HCT116 (cell line): ENCODE measurements at regions not wholly inside any gene's neighbourhood (a gene's known extent, or its start where the extent isn't known, plus 50 kb on each side); places are given as distances from the start of the nearest gene placed in this dataset.

Source experiments
- ATAC-seq: fragments of 200-7000 bp; cut with Tn5 transposase; 2 replicates; pipeline ENCODE4 v1.9.1; 2020; ENCODE audit warnings: mild to moderate bottlenecking, moderate library complexity
- BruUV-seq: library from RNA; stranded (reverse); fragments of 400-500 nt; replicated peaks from 2 replicates; lab custom pipeline; 2021; lab: Mats Ljungman, UMichigan
- CTCF ChIA-PET: fragments of 300-600 bp; sonication (Branson Sonifier 250); formaldehyde crosslinking; loops from one replicate; lab custom pipeline; 2021; ENCODE audit warnings: antibody characterized with exemption; lab: Charles Lee
- POLR2A ChIA-PET: fragments of 300-600, 350-600 bp; sonication (Branson Sonifier 250); formaldehyde crosslinking; loops from one replicate; lab custom pipeline; 2021; ENCODE audit warnings: antibody characterized with exemption; lab: Charles Lee
- RAD21 ChIA-PET, 2 experiments: fragments of 300-600 bp; sonication (Branson Sonifier 250); formaldehyde crosslinking; loops; one replicate each; lab custom pipeline; 2023; ENCODE audit warnings: low total read pairs in 2 of 2; ENCODE audit not compliant: uncharacterized antibody in 2 of 2, unreplicated experiment in 2 of 2, low non-redundant PET in 1 of 2; lab: Charles Lee
- DNase-seq: peaks from one replicate; pipeline ENCODE4 v3.0.0-alpha.2; 2010; ENCODE audit warnings: low read depth, low spot score
- H2AFZ ChIP-seq: fragments of 200-600 bp; shearing (Covaris generic), sonication (generic); 2 replicates; pipeline ENCODE4 v1.6.1; 2017; ENCODE audit warnings: low read depth, mixed run types, mixed read lengths, antibody characterized with exemption, low read length; ENCODE audit not compliant: poor library complexity, severe bottlenecking
- H3K27ac ChIP-seq: 2 replicates; pipeline ENCODE4 v1.5.1; 2012; ENCODE audit warnings: low read depth, low read length
- H3K27me3 ChIP-seq: fragments of 200-600 bp; sonication (generic); 2 replicates; pipeline ENCODE4 v1.6.1; 2016; ENCODE audit warnings: mixed run types, low read length, mixed read lengths; ENCODE audit not compliant: insufficient read depth
- H3K36me3 ChIP-seq, 2 experiments: fragments of 200-500 bp in 1 of 2; fragments of 200-600 bp in 1 of 2; sonication (Bioruptor generic) in 1 of 2; sonication (generic) in 1 of 2; 2 replicates each; pipeline versions ENCODE4 v1.5.1 to v1.6.1; 2014 to 2016; ENCODE audit warnings: low read length in 2 of 2, inconsistent platforms in 1 of 2, mixed read lengths in 1 of 2, mixed run types in 1 of 2; ENCODE audit not compliant: insufficient read depth in 2 of 2, control insufficient read depth in 1 of 2
- H3K4me1 ChIP-seq, 2 experiments: fragments of 200-600 bp in 1 of 2; sonication (generic) in 1 of 2; 2 replicates each; pipeline versions ENCODE4 v1.5.1 to v1.6.1; 2012 to 2017; ENCODE audit warnings: low read length in 2 of 2, inconsistent platforms in 1 of 2, mild to moderate bottlenecking in 1 of 2, mixed read lengths in 1 of 2, mixed run types in 1 of 2, moderate library complexity in 1 of 2; ENCODE audit not compliant: insufficient read depth in 2 of 2, control insufficient read depth in 1 of 2
- H3K4me2 ChIP-seq: fragments of 200-600 bp; sonication (generic); 2 replicates; pipeline ENCODE4 v1.6.1; 2017; ENCODE audit warnings: mixed run types, low read length, mixed read lengths
- H3K4me3 ChIP-seq, 2 experiments: fragments of 200-600 bp in 1 of 2; sonication (generic) in 1 of 2; replicated peaks in 1 of 2; 2 replicates each; pipeline ENCODE4 v1.5.1; 2011 to 2016; ENCODE audit warnings: low read length in 2 of 2, control low read depth in 1 of 2, low read depth in 1 of 2, mild to moderate bottlenecking in 1 of 2, mixed read lengths in 1 of 2, mixed run types in 1 of 2
- H3K79me2 ChIP-seq: fragments of 200-600 bp; sonication (generic); 2 replicates; pipeline ENCODE4 v1.6.1; 2017; ENCODE audit warnings: mild to moderate bottlenecking, mixed run types, low read length, moderate library complexity, mixed read lengths; ENCODE audit not compliant: insufficient read depth
- H3K9ac ChIP-seq: fragments of 200-600 bp; sonication (generic); 2 replicates; pipeline ENCODE4 v1.6.1; 2016; ENCODE audit warnings: low read length, mixed read lengths
- H3K9me2 ChIP-seq: fragments of 200-600 bp; sonication (generic), shearing (Covaris generic); 2 replicates; pipeline ENCODE4 v1.6.1; 2017; ENCODE audit warnings: mixed run types, mild to moderate bottlenecking, moderate library complexity; ENCODE audit not compliant: insufficient read depth
- H3K9me3 ChIP-seq, 2 experiments: fragments of 200-500 bp in 1 of 2; fragments of 200-600 bp in 1 of 2; sonication (Bioruptor generic) in 1 of 2; sonication (generic) in 1 of 2; 2 replicates each; pipeline ENCODE4 v1.6.1; 2014 to 2017; ENCODE audit warnings: low read length in 2 of 2, mixed read lengths in 2 of 2, inconsistent platforms in 1 of 2, low read depth in 1 of 2, mild to moderate bottlenecking in 1 of 2, mixed run types in 1 of 2, moderate library complexity in 1 of 2; ENCODE audit not compliant: control insufficient read depth in 1 of 2, insufficient read depth in 1 of 2
- H4K20me1 ChIP-seq: fragments of 200-600 bp; sonication (generic), shearing (Covaris generic); 2 replicates; pipeline ENCODE4 v1.6.1; 2017; ENCODE audit warnings: mixed run types, mild to moderate bottlenecking, moderate library complexity; ENCODE audit not compliant: insufficient read depth
- CBX3 ChIP-seq: IDR thresholded peaks from 2 replicates; pipeline ENCODE4 v1.6.1; 2012; ENCODE audit warnings: low read depth
- CEBPB ChIP-seq: IDR thresholded peaks from 2 replicates; pipeline ENCODE4 v1.6.1; 2012; ENCODE audit warnings: low read depth
- FOSL1 ChIP-seq: IDR thresholded peaks from 2 replicates; pipeline ENCODE4 v1.6.1; 2012; ENCODE audit warnings: low read depth
- JUND ChIP-seq: IDR thresholded peaks from 2 replicates; pipeline ENCODE4 v1.6.1; 2012
- MAX ChIP-seq: IDR thresholded peaks from 2 replicates; pipeline ENCODE4 v1.6.1; 2012
- POLR2AphosphoS5 ChIP-seq: IDR thresholded peaks from 2 replicates; pipeline ENCODE4 v1.6.1; 2011; ENCODE audit warnings: mild to moderate bottlenecking, low read depth, low read length, moderate library complexity
- SIN3A ChIP-seq: IDR thresholded peaks from 2 replicates; pipeline ENCODE4 v1.6.1; 2012; ENCODE audit warnings: low read depth
- SRF ChIP-seq: IDR thresholded peaks from 2 replicates; pipeline ENCODE4 v1.6.1; 2012; ENCODE audit warnings: low read depth
- TCF7L2 ChIP-seq: IDR thresholded peaks from 2 replicates; pipeline ENCODE4 v1.7.0; 2011; ENCODE audit warnings: borderline replicate concordance, inconsistent platforms; ENCODE audit not compliant: insufficient read depth, insufficient read length; ENCODE audit errors: extremely low read depth
- ZBTB33 ChIP-seq: IDR thresholded peaks from 2 replicates; pipeline ENCODE4 v1.6.1; 2011; ENCODE audit warnings: mild to moderate bottlenecking, low read length, moderate library complexity; ENCODE audit not compliant: insufficient replicate concordance; ENCODE audit errors: extremely low read depth
- ZFX ChIP-seq: fragments of 450-650 bp; IDR thresholded peaks from 2 replicates; pipeline ENCODE4 v1.6.1; 2017
- intact Hi-C: fragments of 100-400 bp; cut with micrococcal nuclease; formaldehyde crosslinking; loops from 2 replicates; pipeline ENCODE4 v1.10.0; 2022

- H4K20me1 ChIP-seq: no peaks in the 10 kb centered on the region
- RAD21 ChIA-PET: no interaction called here
- H3K27ac ChIP-seq: no peak overlapping the region
- H3K36me3 ChIP-seq: no peaks in the 10 kb centered on the region
- H3K4me2 ChIP-seq: no peak overlapping the region
- intact Hi-C loops: no loop called here
- no peaks in the 10 kb centered on the region for H3K9me3 ChIP-seq
- H2AFZ ChIP-seq: no peak overlapping the region
- H3K4me1 ChIP-seq: no peaks in the 10 kb centered on the region
- H3K9ac ChIP-seq: no peak overlapping the region
- DNase-seq: no peak
- no peaks in the 10 kb centered on the region for H3K79me2 ChIP-seq
- BruUV-seq: no TSS peak
- no peaks in the 10 kb centered on the region for H3K9me2 ChIP-seq
- peaks cover 36% of the 10 kb centered on the region for H3K27me3 ChIP-seq
- CTCF ChIA-PET: no interaction called here
- no peak for TF ChIP-seq POLR2AphosphoS5
- no peak for TF ChIP-seq TCF7L2
- TF ChIP-seq CBX3: no peak
- TF ChIP-seq SIN3A: no peak
- TF ChIP-seq JUND: no peak
- TF ChIP-seq ZFX: no peak
- no peak for TF ChIP-seq FOSL1
- no peak for TF ChIP-seq SRF
- TF ChIP-seq MAX: no peak
- H3K4me3 ChIP-seq: no peak overlapping the region
- ATAC-seq: no peak
- POLR2A ChIA-PET: no interaction called here
These were observed 367.2 kb downstream of the MLLT3 start for GRCh38 chr9:20255052-20255451.

- Histone ChIP-seq H3K9me2 (no peaks in the 10 kb centered on the region), H3K9ac (no peak overlapping the region), H2AFZ (no peak overlapping the region), H3K79me2 (no peaks in the 10 kb centered on the region), H3K4me1 (no peaks in the 10 kb centered on the region), H3K9me3 (no peaks in the 10 kb centered on the region), H3K4me3 (no peak overlapping the region), H3K36me3 (no peaks in the 10 kb centered on the region), H3K4me2 (no peak overlapping the region), H4K20me1 (no peaks in the 10 kb centered on the region), H3K27ac (no peak overlapping the region), H3K27me3 (peaks cover 33% of the 10 kb centered on the region)
- ChIA-PET POLR2A (no interaction called here), RAD21 (no interaction called here), CTCF (no interaction called here)
- BruUV-seq: no TSS peak
- DNase-seq: no peak
- intact Hi-C loops: no loop called here
- TF ChIP-seq CEBPB: no peak
- TF ChIP-seq ZBTB33: no peak
- ATAC-seq: no peak
These were observed 368.7 kb downstream of the MLLT3 start for GRCh38 chr9:20253635-20254034.
